Tibial nerve (tissue), 3 donors: ENCODE measurements at regions not wholly inside any gene's neighbourhood (a gene's known extent, or its start where the extent isn't known, plus 50 kb on each side); places are given as distances from the start of the nearest gene placed in this dataset.

Experiments
- POLR2A ChIP-seq, 2 donors: fragments of 450-650 bp; IDR thresholded peaks; one replicate each; pipeline ENCODE4 v1.6.1; 2017; ENCODE audit warnings: antibody characterized with exemption in 2 of 2, mild to moderate bottlenecking in 2 of 2, moderate library complexity in 2 of 2
- TF ChIP-seq, protein P1 (sequence below), 5 experiments: fragments of 200-600 bp in 3 of 5; fragments of 450-650 bp in 2 of 5; sonication (generic) in 3 of 5; IDR thresholded peaks; one replicate each; pipeline ENCODE4 v1.5.1; 2016 to 2019; ENCODE audit warnings: antibody characterized with exemption in 5 of 5, mild to moderate bottlenecking in 3 of 5, moderate library complexity in 2 of 5

GRCh38 chr6:9039258-9039657 is 603.9 kb upstream of the SLC35B3 start:
- TF ChIP-seq, protein P1, sequence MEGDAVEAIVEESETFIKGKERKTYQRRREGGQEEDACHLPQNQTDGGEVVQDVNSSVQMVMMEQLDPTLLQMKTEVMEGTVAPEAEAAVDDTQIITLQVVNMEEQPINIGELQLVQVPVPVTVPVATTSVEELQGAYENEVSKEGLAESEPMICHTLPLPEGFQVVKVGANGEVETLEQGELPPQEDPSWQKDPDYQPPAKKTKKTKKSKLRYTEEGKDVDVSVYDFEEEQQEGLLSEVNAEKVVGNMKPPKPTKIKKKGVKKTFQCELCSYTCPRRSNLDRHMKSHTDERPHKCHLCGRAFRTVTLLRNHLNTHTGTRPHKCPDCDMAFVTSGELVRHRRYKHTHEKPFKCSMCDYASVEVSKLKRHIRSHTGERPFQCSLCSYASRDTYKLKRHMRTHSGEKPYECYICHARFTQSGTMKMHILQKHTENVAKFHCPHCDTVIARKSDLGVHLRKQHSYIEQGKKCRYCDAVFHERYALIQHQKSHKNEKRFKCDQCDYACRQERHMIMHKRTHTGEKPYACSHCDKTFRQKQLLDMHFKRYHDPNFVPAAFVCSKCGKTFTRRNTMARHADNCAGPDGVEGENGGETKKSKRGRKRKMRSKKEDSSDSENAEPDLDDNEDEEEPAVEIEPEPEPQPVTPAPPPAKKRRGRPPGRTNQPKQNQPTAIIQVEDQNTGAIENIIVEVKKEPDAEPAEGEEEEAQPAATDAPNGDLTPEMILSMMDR (IDR thresholded peaks at IDR 0.05), result no peak
- no peak for TF ChIP-seq POLR2A (IDR thresholded peaks at IDR 0.05)
